Epithelial cell of prostate (primary cell): ENCODE measurements at regions not wholly inside any gene's neighbourhood (a gene's known extent, or its start where the extent isn't known, plus 50 kb on each side); places are given as distances from the start of the nearest gene placed in this dataset.
A peak's percentile ranks its signal among the peaks of the same experiment; 100 is the strongest.
"Not testable (repeated sequence)": the region's sequence is repeated elsewhere in the genome, so short reads cannot be mapped to it uniquely, and the experiment has no call there.

ENCODE experiments used
- DNase-seq: peaks from one replicate; pipeline ENCODE4 v3.0.0-alpha.2; 2011; ENCODE audit warnings: low read depth, low spot score
- H3K27ac ChIP-seq: fragments of 450-650 bp; 2 replicates; pipeline ENCODE4 v1.5.1; 2017; ENCODE audit warnings: mild to moderate bottlenecking

GRCh38 chr10:117601716-117602115 lies 59.2 kb downstream of the EMX2 start:
- no peak overlapping the region for H3K27ac ChIP-seq
- DNase-seq: no peak

GRCh38 chr10:117603081-117603480 lies 60.5 kb downstream of the EMX2 start:
- DNase-seq: no peak

GRCh38 chr10:117603726-117604125 lies 61.2 kb downstream of the EMX2 start:
- no peak for DNase-seq
- no peak overlapping the region for H3K27ac ChIP-seq

More at GRCh38 chr10:117603081-117603480, 60.5 kb downstream of the EMX2 start:
- H3K27ac ChIP-seq: no peak overlapping the region

GRCh38 chr10:117609095-117609795 lies 66.7 kb downstream of the EMX2 start:
- no peak overlapping the region for H3K27ac ChIP-seq
- peak; percentile 29 for DNase-seq

- DNase-seq: no peak
- H3K27ac ChIP-seq: no peak overlapping the region
These were observed 67.2 kb downstream of the EMX2 start for GRCh38 chr10:117609796-117610170.

- no peak for DNase-seq
- no peak overlapping the region for H3K27ac ChIP-seq
These were observed 67.8 kb downstream of the EMX2 start for GRCh38 chr10:117610321-117610720.

GRCh38 chr10:117612113-117612512 lies 69.6 kb downstream of the EMX2 start:
- no peak for DNase-seq

GRCh38 chr10:117615649-117616048 lies 73.1 kb downstream of the EMX2 start:
- no peak for DNase-seq
- no peak overlapping the region for H3K27ac ChIP-seq

More at GRCh38 chr10:117612113-117612512, 69.6 kb downstream of the EMX2 start:
- H3K27ac ChIP-seq: no peak overlapping the region

GRCh38 chr10:117616179-117616578 lies 73.6 kb downstream of the EMX2 start:
- no peak for DNase-seq
- no peak overlapping the region for H3K27ac ChIP-seq

GRCh38 chr10:117617086-117617485 lies 74.5 kb downstream of the EMX2 start:
- DNase-seq: no peak
- H3K27ac ChIP-seq: no peak overlapping the region

GRCh38 chr10:117617659-117618058 lies 75.1 kb downstream of the EMX2 start:
- no peak overlapping the region for H3K27ac ChIP-seq
- DNase-seq: no peak

- H3K27ac ChIP-seq: no peak overlapping the region
- no peak for DNase-seq
These were observed 76.7 kb downstream of the EMX2 start for GRCh38 chr10:117619223-117619622.

GRCh38 chr10:117619707-117620405 lies 77.3 kb downstream of the EMX2 start:
- no peak for DNase-seq
- H3K27ac ChIP-seq: no peak overlapping the region

GRCh38 chr10:117621196-117621595 lies 78.7 kb downstream of the EMX2 start:
- no peak for DNase-seq
- no peak overlapping the region for H3K27ac ChIP-seq

GRCh38 chr10:117621795-117622420 lies 79.4 kb downstream of the EMX2 start:
- DNase-seq: no peak
- H3K27ac ChIP-seq: no peak overlapping the region

- no peak for DNase-seq
These were observed 80.1 kb downstream of the EMX2 start for GRCh38 chr10:117622471-117623184.

GRCh38 chr10:117626228-117626627 lies 83.7 kb downstream of the EMX2 start:
- H3K27ac ChIP-seq: no peak overlapping the region
- no peak for DNase-seq

More at GRCh38 chr10:117622471-117623184, 80.1 kb downstream of the EMX2 start:
- H3K27ac ChIP-seq: no peak overlapping the region

- no peak for DNase-seq
- H3K27ac ChIP-seq: no peak overlapping the region
These were observed 85.0 kb downstream of the EMX2 start for GRCh38 chr10:117627561-117627960.

GRCh38 chr10:117629717-117630116 lies 87.2 kb downstream of the EMX2 start:
- DNase-seq, H3K27ac ChIP-seq: not testable (repeated sequence)

- H3K27ac ChIP-seq: no peak overlapping the region
- no peak for DNase-seq
These were observed 89.0 kb downstream of the EMX2 start for GRCh38 chr10:117631276-117632145.
